DND-41 (cell line): ENCODE measurements at regions not wholly inside any gene's neighbourhood (a gene's known extent, or its start where the extent isn't known, plus 50 kb on each side); places are given as distances from the start of the nearest gene placed in this dataset.

ENCODE experiments used
- EZH2 ChIP-seq: IDR thresholded peaks from 3 replicates; pipeline ENCODE4 v1.6.1; 2012; ENCODE audit warnings: borderline replicate concordance, low read depth, mild to moderate bottlenecking, moderate library complexity, low read length, inconsistent platforms; ENCODE audit not compliant: severe bottlenecking
- TF ChIP-seq, protein P1 (sequence below): IDR thresholded peaks from 2 replicates; pipeline ENCODE4 v1.5.1; 2012; ENCODE audit warnings: borderline replicate concordance, low read length, moderate library complexity, mild to moderate bottlenecking; ENCODE audit not compliant: poor library complexity, severe bottlenecking; ENCODE audit errors: extremely low read depth

DNA sequence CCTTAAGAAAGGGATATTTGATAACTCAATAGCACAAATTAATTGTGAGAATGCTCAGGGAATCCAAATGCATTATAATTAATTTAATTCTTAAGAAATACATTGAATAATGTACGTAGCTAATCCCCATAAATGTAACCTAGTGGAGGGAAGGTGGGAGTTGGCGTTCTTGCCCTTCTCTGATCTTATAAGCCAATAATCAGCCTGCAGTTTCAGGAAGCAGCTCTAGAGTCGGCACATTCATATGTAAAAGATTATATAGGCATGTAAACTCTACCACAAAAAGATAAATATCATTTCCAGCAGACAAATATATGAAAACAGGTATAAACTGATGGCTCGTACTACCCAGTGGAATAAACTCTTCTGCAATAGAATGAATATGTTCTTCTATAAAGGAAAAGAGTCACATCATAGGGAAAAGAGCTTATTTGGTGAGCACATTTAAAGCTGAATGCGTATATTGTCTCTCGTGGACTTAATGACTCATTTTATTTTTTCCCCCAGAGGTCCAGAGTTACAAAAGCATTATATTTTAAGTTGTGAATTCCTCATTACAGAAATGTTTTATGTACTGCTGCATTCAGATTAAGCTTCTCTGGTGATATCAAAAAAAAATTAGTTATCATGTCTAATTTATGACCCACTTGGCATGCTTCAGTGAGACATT, 112.2 kb downstream of the TFAP2A start:
- TF ChIP-seq, protein P1, sequence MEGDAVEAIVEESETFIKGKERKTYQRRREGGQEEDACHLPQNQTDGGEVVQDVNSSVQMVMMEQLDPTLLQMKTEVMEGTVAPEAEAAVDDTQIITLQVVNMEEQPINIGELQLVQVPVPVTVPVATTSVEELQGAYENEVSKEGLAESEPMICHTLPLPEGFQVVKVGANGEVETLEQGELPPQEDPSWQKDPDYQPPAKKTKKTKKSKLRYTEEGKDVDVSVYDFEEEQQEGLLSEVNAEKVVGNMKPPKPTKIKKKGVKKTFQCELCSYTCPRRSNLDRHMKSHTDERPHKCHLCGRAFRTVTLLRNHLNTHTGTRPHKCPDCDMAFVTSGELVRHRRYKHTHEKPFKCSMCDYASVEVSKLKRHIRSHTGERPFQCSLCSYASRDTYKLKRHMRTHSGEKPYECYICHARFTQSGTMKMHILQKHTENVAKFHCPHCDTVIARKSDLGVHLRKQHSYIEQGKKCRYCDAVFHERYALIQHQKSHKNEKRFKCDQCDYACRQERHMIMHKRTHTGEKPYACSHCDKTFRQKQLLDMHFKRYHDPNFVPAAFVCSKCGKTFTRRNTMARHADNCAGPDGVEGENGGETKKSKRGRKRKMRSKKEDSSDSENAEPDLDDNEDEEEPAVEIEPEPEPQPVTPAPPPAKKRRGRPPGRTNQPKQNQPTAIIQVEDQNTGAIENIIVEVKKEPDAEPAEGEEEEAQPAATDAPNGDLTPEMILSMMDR, result no peak
- no peak for TF ChIP-seq EZH2
